ENCODE measurements at regions not wholly inside any gene's neighbourhood (a gene's known extent, or its start where the extent isn't known, plus 50 kb on each side); places are given as distances from the start of the nearest gene placed in this dataset.

GRCh38 chr1:195202241-195202640 is 1406.0 kb downstream of the KCNT2 start:
- H3K4me1 ChIP-seq (ENCODE audit: insufficient read depth, low read length) = no peaks in the 10 kb centered on the region
- no peak for DNase-seq (ENCODE audit: insufficient read length, low spot score, missing footprints)
- no peaks in the 10 kb centered on the region for H3K36me3 ChIP-seq (ENCODE audit: insufficient read depth, low read length)
- H3K27me3 ChIP-seq (ENCODE audit: insufficient read depth, low read length) = no peaks in the 10 kb centered on the region
- no peaks in the 10 kb centered on the region for H3K79me2 ChIP-seq (ENCODE audit: insufficient read depth, low read length)
- H2AFZ ChIP-seq (ENCODE audit: low read length) = no peak overlapping the region
- H3K9me3 ChIP-seq (ENCODE audit: low read depth, low read length) = no peaks in the 10 kb centered on the region
- no peaks in the 10 kb centered on the region for H4K20me1 ChIP-seq (ENCODE audit: insufficient read depth, low read length)
- no peak for TF ChIP-seq CTCF (IDR thresholded peaks at IDR 0.05; ENCODE audit: extremely low read depth, low read depth, low read length)
- H3K4me2 ChIP-seq (ENCODE audit: insufficient read depth, low read length) = no peak overlapping the region
- no peak overlapping the region for H3K27ac ChIP-seq (ENCODE audit: low read depth, low read length)
- no peak overlapping the region for H3K4me3 ChIP-seq (ENCODE audit: insufficient read depth, low read length)

GRCh38 chr1:195200772-195201171 is 1407.5 kb downstream of the KCNT2 start:
- Histone ChIP-seq H2AFZ (ENCODE audit: low read length) (no peak overlapping the region), H3K36me3 (ENCODE audit: insufficient read depth, low read length) (no peaks in the 10 kb centered on the region), H3K27ac (ENCODE audit: low read depth, low read length) (no peak overlapping the region), H3K79me2 (ENCODE audit: insufficient read depth, low read length) (no peaks in the 10 kb centered on the region), H4K20me1 (ENCODE audit: insufficient read depth, low read length) (no peaks in the 10 kb centered on the region), H3K4me3 (ENCODE audit: insufficient read depth, low read length) (no peak overlapping the region), H3K27me3 (ENCODE audit: insufficient read depth, low read length) (no peaks in the 10 kb centered on the region), H3K4me1 (ENCODE audit: insufficient read depth, low read length) (no peaks in the 10 kb centered on the region), H3K4me2 (ENCODE audit: insufficient read depth, low read length) (no peak overlapping the region), H3K9me3 (ENCODE audit: low read depth, low read length) (no peaks in the 10 kb centered on the region)
- TF ChIP-seq CTCF (IDR thresholded peaks at IDR 0.05; ENCODE audit: extremely low read depth, low read depth, low read length) = no peak
- DNase-seq (ENCODE audit: insufficient read length, low spot score, missing footprints) = no peak

GRCh38 chr1:195197116-195197515 is 1411.1 kb downstream of the KCNT2 start:
- no peaks in the 10 kb centered on the region for H3K9me3 ChIP-seq (ENCODE audit: low read depth, low read length)

GRCh38 chr1:195195423-195196057 is 1412.7 kb downstream of the KCNT2 start:
- no peak for TF ChIP-seq CTCF (IDR thresholded peaks at IDR 0.05; ENCODE audit: extremely low read depth, low read depth, low read length)
- no peak overlapping the region for H3K27ac ChIP-seq (ENCODE audit: low read depth, low read length)
- no peaks in the 10 kb centered on the region for H3K79me2 ChIP-seq (ENCODE audit: insufficient read depth, low read length)
- DNase-seq (ENCODE audit: insufficient read length, low spot score, missing footprints) = no peak
- H3K4me1 ChIP-seq (ENCODE audit: insufficient read depth, low read length) = no peaks in the 10 kb centered on the region
- no peak overlapping the region for H3K4me3 ChIP-seq (ENCODE audit: insufficient read depth, low read length)
- no peaks in the 10 kb centered on the region for H3K27me3 ChIP-seq (ENCODE audit: insufficient read depth, low read length)
- H4K20me1 ChIP-seq (ENCODE audit: insufficient read depth, low read length) = no peaks in the 10 kb centered on the region
- H3K4me2 ChIP-seq (ENCODE audit: insufficient read depth, low read length) = no peak overlapping the region
- no peak overlapping the region for H2AFZ ChIP-seq (ENCODE audit: low read length)
- H3K9me3 ChIP-seq (ENCODE audit: low read depth, low read length) = no peaks in the 10 kb centered on the region
- no peaks in the 10 kb centered on the region for H3K36me3 ChIP-seq (ENCODE audit: insufficient read depth, low read length)

More at GRCh38 chr1:195197116-195197515, 1411.1 kb downstream of the KCNT2 start:
- H3K4me2 ChIP-seq (ENCODE audit: insufficient read depth, low read length) = no peak overlapping the region
- H3K36me3 ChIP-seq (ENCODE audit: insufficient read depth, low read length) = no peaks in the 10 kb centered on the region
- no peak for TF ChIP-seq CTCF (IDR thresholded peaks at IDR 0.05; ENCODE audit: extremely low read depth, low read depth, low read length)
- H3K79me2 ChIP-seq (ENCODE audit: insufficient read depth, low read length) = no peaks in the 10 kb centered on the region
- H3K4me3 ChIP-seq (ENCODE audit: insufficient read depth, low read length) = no peak overlapping the region
- no peaks in the 10 kb centered on the region for H4K20me1 ChIP-seq (ENCODE audit: insufficient read depth, low read length)
- no peak for DNase-seq (ENCODE audit: insufficient read length, low spot score, missing footprints)
- no peak overlapping the region for H2AFZ ChIP-seq (ENCODE audit: low read length)
- no peak overlapping the region for H3K27ac ChIP-seq (ENCODE audit: low read depth, low read length)
- H3K27me3 ChIP-seq (ENCODE audit: insufficient read depth, low read length) = no peaks in the 10 kb centered on the region
- no peaks in the 10 kb centered on the region for H3K4me1 ChIP-seq (ENCODE audit: insufficient read depth, low read length)

Data from osteoblast (primary cell).